Stomach (tissue), 8 donors: ENCODE measurements at regions not wholly inside any gene's neighbourhood (a gene's known extent, or its start where the extent isn't known, plus 50 kb on each side); places are given as distances from the start of the nearest gene placed in this dataset.

Experiments
- DNase-seq, 2 donors: peaks; one replicate each; pipeline versions ENCODE4 v3.0.0 to v3.0.0-alpha.2; 2013 to 2019
- H3K27ac ChIP-seq, 5 donors: fragments of 200-600 bp in 4 of 5; sonication (generic) in 4 of 5; one replicate each; pipeline ENCODE4 v1.5.1; 2013 to 2019; ENCODE audit warnings: mild to moderate bottlenecking in 1 of 5, moderate library complexity in 1 of 5
- H3K27me3 ChIP-seq, 3 donors: fragments of 200-600 bp; sonication (generic); one replicate each; pipeline ENCODE4 v1.5.1; 2017 to 2019; ENCODE audit warnings: mixed run types in 1 of 3
- H3K36me3 ChIP-seq, 4 donors: fragments of 200-600 bp; sonication (generic); 1 replicate in 3 of 4; 2 replicates in 1 of 4; pipeline ENCODE4 v1.5.1; 2016 to 2019
- H3K4me1 ChIP-seq, 4 donors: fragments of 200-600 bp; sonication (generic); one replicate each; pipeline ENCODE4 v1.5.1; 2016 to 2019
- H3K4me3 ChIP-seq, 4 donors: fragments of 200-600 bp; sonication (generic) in 3 of 4; one replicate each; pipeline ENCODE4 v1.5.1; 2016 to 2019; ENCODE audit warnings: mild to moderate bottlenecking in 1 of 4
- H3K9me3 ChIP-seq, 4 donors: fragments of 200-600 bp; sonication (generic); one replicate each; pipeline ENCODE4 v1.5.1; 2016 to 2019
- EP300 ChIP-seq: sonication (generic); formaldehyde crosslinking; IDR thresholded peaks from one replicate; pipeline ENCODE4 v1.6.1; 2017; ENCODE audit warnings: antibody characterized with exemption
- POLR2A ChIP-seq, 4 donors: fragments of 450-650 bp; IDR thresholded peaks; one replicate each; pipeline ENCODE4 v1.6.1; 2016; ENCODE audit warnings: antibody characterized with exemption in 4 of 4, control low read depth in 2 of 4, mild to moderate bottlenecking in 1 of 4, moderate library complexity in 1 of 4
- POLR2AphosphoS5 ChIP-seq, 3 donors: sonication (generic); formaldehyde crosslinking; IDR thresholded peaks; one replicate each; pipeline ENCODE4 v1.6.1; 2016; ENCODE audit warnings: antibody characterized with exemption in 3 of 3
- WGBS, 5 donors: extraction: QIAGEN DNeasy Blood & Tissue Kit in 3 of 5; methylation state at CpG; one replicate each; pipeline versions ENCODE4 v1.1.5 to v1.1.7; 2013 to 2018; 5-methylcytosine and 5-hydroxymethylcytosine counted together
- intact Hi-C: fragments of 100-400 bp; cut with DNase I; formaldehyde crosslinking; loops from one replicate; pipeline ENCODE4 v1.15.1; 2023; ENCODE audit warnings: low total_unique reads
- TF ChIP-seq, protein P1 (sequence below), 7 experiments: fragments of 450-650 bp in 4 of 7; fragments of 200-600 bp in 3 of 7; sonication (generic) in 3 of 7; IDR thresholded peaks; one replicate each; pipeline ENCODE4 v1.5.1; 2016 to 2019; ENCODE audit warnings: antibody characterized with exemption in 7 of 7, control low read depth in 2 of 7, mild to moderate bottlenecking in 1 of 7
- donor health status: healthy with polysubstance abuse.
- donor health status: Bipolar disorder and iron deficiency.
- donor health status: healthy.

DNA sequence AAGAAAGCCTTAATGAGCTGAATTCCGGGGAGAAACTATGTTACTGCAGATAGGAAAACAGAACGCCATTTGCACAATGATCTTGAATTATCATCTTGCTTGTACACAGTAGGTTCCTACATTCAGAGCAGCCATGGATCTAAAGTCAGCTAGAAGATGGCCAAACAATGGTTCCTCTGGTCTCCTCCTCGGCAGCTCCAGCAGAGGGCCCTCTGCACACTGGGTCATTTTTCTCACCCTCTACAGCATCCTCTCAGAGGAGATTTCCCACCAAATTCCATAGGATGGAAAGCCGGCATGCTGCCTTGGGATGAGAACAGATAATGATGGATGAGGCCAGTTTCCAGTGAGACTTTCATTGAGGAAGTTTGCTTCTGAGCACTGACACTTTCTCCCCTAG is 308.5 kb upstream of the NFE2L3 start:
- 76 to 85% (median 82%) methylated on average over 4 of the region's 4 CpGs for WGBS, 5 donors
- H3K9me3 ChIP-seq = peaks cover 0 to 3% (median 0%) of the 10 kb centered on the region in 4 donors
- peaks cover 0 to 63% (median 22%) of the 10 kb centered on the region in 3 donors for H3K27me3 ChIP-seq
- no peaks in the 10 kb centered on the region for H3K36me3 ChIP-seq
- intact Hi-C loops = loop anchor here (10.0 kb wide), 1 partner anchor 579 kb away; no protein-coding TSS in a partner anchor
- no peak for TF ChIP-seq POLR2AphosphoS5 (IDR thresholded peaks at IDR 0.05)
- TF ChIP-seq EP300 = no peak
- TF ChIP-seq POLR2A (IDR thresholded peaks at IDR 0.05) = no peak
- TF ChIP-seq, protein P1, sequence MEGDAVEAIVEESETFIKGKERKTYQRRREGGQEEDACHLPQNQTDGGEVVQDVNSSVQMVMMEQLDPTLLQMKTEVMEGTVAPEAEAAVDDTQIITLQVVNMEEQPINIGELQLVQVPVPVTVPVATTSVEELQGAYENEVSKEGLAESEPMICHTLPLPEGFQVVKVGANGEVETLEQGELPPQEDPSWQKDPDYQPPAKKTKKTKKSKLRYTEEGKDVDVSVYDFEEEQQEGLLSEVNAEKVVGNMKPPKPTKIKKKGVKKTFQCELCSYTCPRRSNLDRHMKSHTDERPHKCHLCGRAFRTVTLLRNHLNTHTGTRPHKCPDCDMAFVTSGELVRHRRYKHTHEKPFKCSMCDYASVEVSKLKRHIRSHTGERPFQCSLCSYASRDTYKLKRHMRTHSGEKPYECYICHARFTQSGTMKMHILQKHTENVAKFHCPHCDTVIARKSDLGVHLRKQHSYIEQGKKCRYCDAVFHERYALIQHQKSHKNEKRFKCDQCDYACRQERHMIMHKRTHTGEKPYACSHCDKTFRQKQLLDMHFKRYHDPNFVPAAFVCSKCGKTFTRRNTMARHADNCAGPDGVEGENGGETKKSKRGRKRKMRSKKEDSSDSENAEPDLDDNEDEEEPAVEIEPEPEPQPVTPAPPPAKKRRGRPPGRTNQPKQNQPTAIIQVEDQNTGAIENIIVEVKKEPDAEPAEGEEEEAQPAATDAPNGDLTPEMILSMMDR (IDR thresholded peaks at IDR 0.05) = no peak
- no peak overlapping the region for H3K27ac ChIP-seq
- no peak overlapping the region for H3K4me3 ChIP-seq
- no peak for DNase-seq
- peaks cover 0 to 36% (median 20%) of the 10 kb centered on the region in 4 donors for H3K4me1 ChIP-seq

DNA sequence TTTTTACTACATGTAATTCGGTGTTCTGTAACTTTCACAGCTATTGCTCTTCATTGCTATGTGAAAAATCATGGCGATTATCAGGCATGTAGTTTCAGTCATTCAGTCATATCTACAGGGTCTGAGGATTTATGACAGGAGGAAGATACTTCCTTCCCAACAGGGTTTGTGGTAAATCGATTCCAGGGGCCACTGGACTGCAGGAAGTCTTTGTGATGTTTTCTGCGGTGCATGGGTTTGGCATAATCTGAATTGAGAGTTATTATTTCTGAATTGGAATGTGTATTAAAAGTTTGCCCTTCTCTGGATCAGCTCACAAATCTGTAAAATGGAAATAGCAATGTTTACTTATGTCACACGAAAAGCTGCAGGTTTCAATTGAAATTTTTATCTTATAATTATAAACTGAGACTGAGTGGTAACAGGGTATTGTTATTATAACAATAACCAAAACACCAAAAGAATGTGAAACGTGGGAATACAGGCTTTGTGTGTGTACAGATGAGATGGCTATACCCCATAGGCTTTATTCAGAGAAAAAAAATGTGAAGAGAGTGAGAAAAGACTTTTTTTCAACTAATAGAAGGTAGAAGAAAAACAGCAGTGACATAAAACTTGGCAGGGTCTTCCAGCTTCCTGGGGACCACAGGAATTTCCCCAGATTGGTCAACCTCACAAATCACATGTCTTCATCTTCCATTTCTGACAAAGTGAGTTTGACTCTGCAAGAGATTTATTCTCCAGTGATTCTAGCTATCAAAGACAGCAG is 307.7 kb upstream of the NFE2L3 start:
- TF ChIP-seq, protein P1 (IDR thresholded peaks at IDR 0.05) = no peak
- TF ChIP-seq EP300 (no peak), POLR2AphosphoS5 (IDR thresholded peaks at IDR 0.05) (no peak), POLR2A (IDR thresholded peaks at IDR 0.05) (no peak)
- Histone ChIP-seq H3K36me3 (no peaks in the 10 kb centered on the region), H3K27ac (no peak overlapping the region), H3K4me3 (no peak overlapping the region), H3K9me3 (peaks cover 0 to 3% (median 0%) of the 10 kb centered on the region in 4 donors), H3K4me1 (peaks cover 0 to 42% (median 23%) of the 10 kb centered on the region in 4 donors), H3K27me3 (peaks cover 0 to 60% (median 22%) of the 10 kb centered on the region in 3 donors)
- DNase-seq = no peak
- intact Hi-C loops = loop anchor here (10.0 kb wide), 1 partner anchor 579 kb away; no protein-coding TSS in a partner anchor
- 46 to 63% (median 57%) methylated on average over 6 of the region's 6 CpGs for WGBS, 5 donors

DNA sequence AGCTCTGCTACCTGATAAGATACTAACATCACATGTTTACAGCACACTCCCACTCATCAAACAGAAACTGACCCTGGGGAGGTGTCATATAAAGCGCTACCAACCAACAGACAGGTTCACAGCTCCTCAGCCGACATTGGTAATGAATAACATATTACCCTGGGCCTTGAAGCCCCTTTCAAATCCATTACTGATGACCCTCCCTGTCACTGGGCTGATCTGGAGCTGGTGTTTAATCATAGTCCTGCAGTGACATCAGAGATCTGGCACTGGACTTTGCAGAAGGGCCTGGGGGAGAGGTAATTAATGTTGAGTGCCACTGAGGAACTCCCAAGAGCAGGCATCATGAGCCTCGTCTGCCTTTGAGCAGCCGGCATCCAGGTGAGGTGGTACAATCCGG is 306.5 kb upstream of the NFE2L3 start:
- H3K27me3 ChIP-seq = peaks cover 0 to 61% (median 18%) of the 10 kb centered on the region in 3 donors
- H3K27ac ChIP-seq = peak overlapping the region in 2 of 5 donors; percentile 52 to 91
- TF ChIP-seq POLR2AphosphoS5 (IDR thresholded peaks at IDR 0.05) (no peak), POLR2A (IDR thresholded peaks at IDR 0.05) (no peak), EP300 (no peak)
- TF ChIP-seq, protein P1 (IDR thresholded peaks at IDR 0.05) = no peak
- 71 to 82% (median 77%) methylated on average over 4 to 5 of the region's 5 CpGs for WGBS, 5 donors
- no peaks in the 10 kb centered on the region for H3K36me3 ChIP-seq
- H3K9me3 ChIP-seq = no peaks in the 10 kb centered on the region
- intact Hi-C loops = loop anchor here (10.0 kb wide), 1 partner anchor 581 kb away; no protein-coding TSS in a partner anchor
- DNase-seq = no peak
- peaks cover 0 to 49% (median 24%) of the 10 kb centered on the region in 4 donors for H3K4me1 ChIP-seq
- no peak overlapping the region for H3K4me3 ChIP-seq

DNA sequence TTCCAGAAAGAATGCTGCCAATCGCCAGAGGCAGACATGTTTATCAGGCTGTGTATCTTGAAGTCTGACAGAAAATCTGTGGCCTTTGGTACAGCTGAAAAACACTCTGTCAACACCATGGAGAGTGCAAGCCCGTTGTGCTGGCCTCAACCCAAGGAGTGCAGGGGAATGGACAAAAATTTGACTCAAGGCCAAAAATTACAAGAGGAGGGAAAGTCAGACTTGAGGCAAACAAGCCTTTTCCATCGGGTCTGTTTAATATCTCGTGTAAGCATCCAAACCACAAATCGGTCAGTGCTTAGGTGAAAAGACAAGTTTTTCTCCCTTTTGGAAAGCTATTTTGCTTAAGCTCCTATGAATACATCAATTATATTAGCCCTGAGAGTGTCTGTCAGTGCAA is 305.3 kb upstream of the NFE2L3 start:
- Histone ChIP-seq H3K27me3 (peaks cover 0 to 73% (median 27%) of the 10 kb centered on the region in 3 donors), H3K4me3 (no peak overlapping the region), H3K9me3 (no peaks in the 10 kb centered on the region), H3K4me1 (peaks cover 1 to 61% (median 32%) of the 10 kb centered on the region in 4 donors), H3K27ac (peak overlapping the region in 3 of 5 donors; percentile 52 to 91 (median 77)), H3K36me3 (no peaks in the 10 kb centered on the region)
- TF ChIP-seq EP300 (no peak), POLR2AphosphoS5 (IDR thresholded peaks at IDR 0.05) (peak; percentile 43 to 65 (median 54))
- intact Hi-C loops = loop anchor here (10.0 kb wide), 1 partner anchor 582 kb away; no protein-coding TSS in a partner anchor
- DNase-seq = peak; percentile 42 to 88
- 12 to 28% (median 17%) methylated on average over 5 of the region's 5 CpGs for WGBS, 5 donors
